WTC11 (cell line): ENCODE measurements at regions not wholly inside any gene's neighbourhood (a gene's known extent, or its start where the extent isn't known, plus 50 kb on each side); places are given as distances from the start of the nearest gene placed in this dataset.
"Not testable (repeated sequence)": the region's sequence is repeated elsewhere in the genome, so short reads cannot be mapped to it uniquely, and the experiment has no call there.

Experiments used
- ATAC-seq: fragments of 200-7000 bp; cut with Tn5 transposase; 2 replicates; pipeline ENCODE4 v1.10.0; 2021; ENCODE audit warnings: mild to moderate bottlenecking, moderate library complexity
- CTCF ChIA-PET: fragments of 300-600 bp; sonication (Branson Sonifier 250); formaldehyde crosslinking; loops from one replicate; lab custom pipeline; 2021; ENCODE audit warnings: antibody characterized with exemption; lab: Charles Lee
- POLR2A ChIA-PET: fragments of 350-600 bp; sonication (Branson Sonifier 250); formaldehyde crosslinking; loops from one replicate; lab custom pipeline; 2021; ENCODE audit warnings: antibody characterized with exemption; lab: Charles Lee
- DNase-seq: peaks from one replicate; pipeline ENCODE4 v3.0.0; 2021; ENCODE audit warnings: low spot score
- H3K27ac Mint-ChIP-seq: 2 replicates; pipeline ENCODE4 v1.8.0; 2021; ENCODE audit warnings: mixed read lengths
- H3K27me3 Mint-ChIP-seq: 2 replicates; pipeline ENCODE4 v1.8.0; 2021; ENCODE audit warnings: low read depth, mild to moderate bottlenecking, moderate library complexity, mixed read lengths
- H3K36me3 Mint-ChIP-seq: 2 replicates; pipeline ENCODE4 v1.8.0; 2021; ENCODE audit warnings: mixed read lengths
- H3K4me1 Mint-ChIP-seq: 2 replicates; pipeline ENCODE4 v1.8.0; 2022; ENCODE audit warnings: mixed read lengths
- H3K4me3 Mint-ChIP-seq: 2 replicates; pipeline ENCODE4 v1.8.0; 2021; ENCODE audit warnings: mild to moderate bottlenecking, moderate library complexity, mixed read lengths
- H3K9me3 Mint-ChIP-seq: 2 replicates; pipeline ENCODE4 v1.8.0; 2021; ENCODE audit warnings: mixed read lengths
- AR ChIP-seq: fragments of 250-450 bp; sonication (Bioruptor Pico); IDR thresholded peaks from 2 replicates; pipeline ENCODE4 v1.9.0; 2021; ENCODE audit warnings: mild to moderate bottlenecking
- ATF1 ChIP-seq: sonication (generic); formaldehyde crosslinking; IDR thresholded peaks from 2 replicates; pipeline ENCODE4 v1.8.1; 2023; ENCODE audit warnings: mild to moderate bottlenecking, moderate library complexity, missing genetic modification reagents
- CREM ChIP-seq: sonication (generic); formaldehyde crosslinking; IDR thresholded peaks from 2 replicates; pipeline ENCODE4 v1.8.1; 2022; ENCODE audit warnings: mild to moderate bottlenecking, missing genetic modification reagents, moderate library complexity
- E2F5 ChIP-seq: sonication (generic); formaldehyde crosslinking; IDR thresholded peaks from 2 replicates; pipeline ENCODE4 v1.8.1; 2022; ENCODE audit warnings: mild to moderate bottlenecking, moderate library complexity, missing genetic modification reagents
- FOXJ3 ChIP-seq: sonication (generic); formaldehyde crosslinking; IDR thresholded peaks from 2 replicates; pipeline ENCODE4 v1.9.0; 2021; ENCODE audit warnings: missing genetic modification reagents, mild to moderate bottlenecking, borderline replicate concordance
- KAT7 ChIP-seq: sonication (generic); formaldehyde crosslinking; IDR thresholded peaks from 2 replicates; pipeline ENCODE4 v1.8.1; 2023; ENCODE audit warnings: missing genetic modification reagents, mild to moderate bottlenecking, borderline replicate concordance
- MXD4 ChIP-seq: fragments of 250-450 bp; sonication (Bioruptor Pico); IDR thresholded peaks from 2 replicates; pipeline ENCODE4 v1.8.0; 2021; ENCODE audit warnings: mild to moderate bottlenecking, moderate library complexity, borderline replicate concordance
- NFATC4 ChIP-seq: fragments of 250-450 bp; sonication (Bioruptor Pico); IDR thresholded peaks from 2 replicates; pipeline ENCODE4 v1.9.0; 2021; ENCODE audit warnings: mild to moderate bottlenecking
- RELA ChIP-seq: sonication (generic); formaldehyde crosslinking; IDR thresholded peaks from 2 replicates; pipeline ENCODE4 v1.8.1; 2022; ENCODE audit warnings: missing genetic modification reagents, mild to moderate bottlenecking, borderline replicate concordance
- SP1 ChIP-seq: sonication (generic); formaldehyde crosslinking; conservative IDR thresholded peaks from 2 replicates; pipeline ENCODE4 v1.8.1; 2022; ENCODE audit warnings: missing genetic modification reagents
- ZBTB21 ChIP-seq: sonication (generic); formaldehyde crosslinking; IDR thresholded peaks from 2 replicates; pipeline ENCODE4 v1.8.1; 2023; ENCODE audit warnings: mild to moderate bottlenecking, missing genetic modification reagents, borderline replicate concordance
- ZNF219 ChIP-seq: sonication (generic); formaldehyde crosslinking; IDR thresholded peaks from 2 replicates; pipeline ENCODE4 v1.8.0; 2023; ENCODE audit warnings: missing genetic modification reagents, mild to moderate bottlenecking, borderline replicate concordance
- ZNF512 ChIP-seq: sonication (generic); formaldehyde crosslinking; IDR thresholded peaks from 2 replicates; pipeline ENCODE4 v1.8.1; 2022; ENCODE audit warnings: missing genetic modification reagents, borderline replicate concordance
- TF ChIP-seq, protein P1 (sequence below): fragments of 250-450 bp; sonication (Bioruptor Pico); conservative IDR thresholded peaks from 2 replicates; pipeline ENCODE4 v1.9.0; 2021; ENCODE audit warnings: mild to moderate bottlenecking
- TF ChIP-seq, protein P2 (sequence below): fragments of 250-450 bp; sonication (Bioruptor Pico); IDR thresholded peaks from 2 replicates; pipeline ENCODE4 v1.9.0; 2021; ENCODE audit warnings: mild to moderate bottlenecking
- TF ChIP-seq, protein P3 (sequence below): fragments of 250-450 bp; sonication (Bioruptor Pico); IDR thresholded peaks from 2 replicates; pipeline ENCODE4 v2.1.2; 2022; ENCODE audit warnings: mild to moderate bottlenecking, moderate library complexity

GRCh38 chr14:25298238-25298637, 248.3 kb upstream of the STXBP6 start:
- no peaks in the 10 kb centered on the region for H3K9me3 Mint-ChIP-seq
- TF ChIP-seq KAT7 (CRISPR knock-in tag) = no peak
- TF ChIP-seq, protein P1, sequence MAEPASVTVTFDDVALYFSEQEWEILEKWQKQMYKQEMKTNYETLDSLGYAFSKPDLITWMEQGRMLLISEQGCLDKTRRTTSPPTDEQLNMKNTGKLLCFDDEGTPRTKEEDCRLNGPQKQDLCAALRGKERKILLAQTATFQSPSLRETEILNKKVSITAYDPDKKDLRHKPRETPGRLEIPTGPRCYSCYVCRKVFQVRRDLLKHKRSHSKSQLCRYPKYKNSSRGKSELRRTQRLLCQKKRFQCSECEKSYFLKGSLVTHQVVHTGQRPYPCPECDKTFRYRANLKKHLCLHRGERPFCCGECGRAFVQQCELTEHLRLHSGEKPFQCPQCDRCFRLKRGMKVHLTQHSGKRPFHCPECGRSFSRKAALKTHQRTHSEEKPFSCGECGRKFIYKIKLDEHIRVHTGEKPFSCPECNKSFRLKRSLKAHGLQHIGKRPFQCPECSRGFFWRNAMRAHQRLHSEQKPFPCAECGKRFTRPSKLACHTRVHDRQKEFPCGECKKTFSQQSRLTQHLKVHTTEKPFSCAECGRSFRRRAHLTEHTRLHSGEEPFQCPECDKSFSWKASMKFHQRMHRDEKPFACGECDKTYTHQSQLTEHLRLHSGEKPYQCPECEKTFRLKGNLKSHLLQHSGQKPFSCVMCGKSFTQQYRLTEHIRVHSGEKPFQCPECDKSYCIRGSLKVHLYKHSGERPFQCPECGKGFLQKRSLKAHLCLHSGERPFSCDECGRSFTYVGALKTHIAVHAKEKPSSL = no peak
- no peak for TF ChIP-seq ATF1 (CRISPR knock-in tag)
- TF ChIP-seq CREM (CRISPR knock-in tag) = no peak
- TF ChIP-seq RELA (CRISPR knock-in tag) = no peak
- TF ChIP-seq ZNF219 (CRISPR knock-in tag) = no peak
- TF ChIP-seq ZBTB21 (CRISPR knock-in tag) = no peak
- TF ChIP-seq E2F5 (CRISPR knock-in tag) = no peak
- TF ChIP-seq, protein P2, sequence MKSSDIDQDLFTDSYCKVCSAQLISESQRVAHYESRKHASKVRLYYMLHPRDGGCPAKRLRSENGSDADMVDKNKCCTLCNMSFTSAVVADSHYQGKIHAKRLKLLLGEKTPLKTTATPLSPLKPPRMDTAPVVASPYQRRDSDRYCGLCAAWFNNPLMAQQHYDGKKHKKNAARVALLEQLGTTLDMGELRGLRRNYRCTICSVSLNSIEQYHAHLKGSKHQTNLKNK (CRISPR knock-in tag) = no peak
- TF ChIP-seq SP1 (CRISPR knock-in tag) = no peak
- TF ChIP-seq MXD4 (CRISPR knock-in tag) = no peak
- no peak for TF ChIP-seq NFATC4 (CRISPR knock-in tag)
- no peak for TF ChIP-seq ZNF512 (CRISPR knock-in tag)
- TF ChIP-seq FOXJ3 (CRISPR knock-in tag) = no peak
- TF ChIP-seq, protein P3, sequence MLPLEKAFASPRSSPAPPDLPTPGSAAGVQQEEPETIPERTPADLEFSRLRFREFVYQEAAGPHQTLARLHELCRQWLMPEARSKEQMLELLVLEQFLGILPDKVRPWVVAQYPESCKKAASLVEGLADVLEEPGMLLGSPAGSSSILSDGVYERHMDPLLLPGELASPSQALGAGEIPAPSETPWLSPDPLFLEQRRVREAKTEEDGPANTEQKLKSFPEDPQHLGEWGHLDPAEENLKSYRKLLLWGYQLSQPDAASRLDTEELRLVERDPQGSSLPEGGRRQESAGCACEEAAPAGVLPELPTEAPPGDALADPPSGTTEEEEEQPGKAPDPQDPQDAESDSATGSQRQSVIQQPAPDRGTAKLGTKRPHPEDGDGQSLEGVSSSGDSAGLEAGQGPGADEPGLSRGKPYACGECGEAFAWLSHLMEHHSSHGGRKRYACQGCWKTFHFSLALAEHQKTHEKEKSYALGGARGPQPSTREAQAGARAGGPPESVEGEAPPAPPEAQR = no peak
- no peak for TF ChIP-seq AR
- ATAC-seq = no peak
- H3K36me3 Mint-ChIP-seq = no peaks in the 10 kb centered on the region
- H3K27ac Mint-ChIP-seq = no peak overlapping the region
- H3K27me3 Mint-ChIP-seq = no peaks in the 10 kb centered on the region; the same call in none of the 2 replicates
- ChIA-PET POLR2A (no interaction called here), CTCF (no interaction called here)
- no peak overlapping the region for H3K4me3 Mint-ChIP-seq
- DNase-seq = no peak
- H3K4me1 Mint-ChIP-seq = no peaks in the 10 kb centered on the region

GRCh38 chr14:25290154-25290553, 240.2 kb upstream of the STXBP6 start:
- H3K4me1 Mint-ChIP-seq, H3K27me3 Mint-ChIP-seq, POLR2A ChIA-PET, H3K27ac Mint-ChIP-seq, DNase-seq, H3K36me3 Mint-ChIP-seq, ATAC-seq, H3K4me3 Mint-ChIP-seq: not testable (repeated sequence)
- peaks cover 19% of the 10 kb centered on the region for H3K9me3 Mint-ChIP-seq
- CTCF ChIA-PET = interaction anchor here (1.1 to 1.7 kb wide), 2 partner anchors 18 to 110 kb away, joined by 3 read pairs; no protein-coding TSS in a partner anchor
